SU-DHL-6 (cell line): ENCODE measurements at regions not wholly inside any gene's neighbourhood (a gene's known extent, or its start where the extent isn't known, plus 50 kb on each side); places are given as distances from the start of the nearest gene placed in this dataset.

Experiments used
- CTCF ChIP-seq: fragments of 200-600 bp; sonication (generic); IDR thresholded peaks from one replicate; pipeline ENCODE4 v1.5.1; 2017; ENCODE audit warnings: antibody characterized with exemption, mild to moderate bottlenecking, low read length, moderate library complexity; ENCODE audit not compliant: insufficient read depth, poor library complexity, severe bottlenecking
- EZH2phosphoT487 ChIP-seq: fragments of 200-600 bp; sonication (generic), shearing (Covaris generic); conservative IDR thresholded peaks from 2 replicates; pipeline ENCODE4 v1.6.1; 2018; ENCODE audit warnings: mild to moderate bottlenecking, antibody characterized with exemption, low read length, moderate library complexity, mixed read lengths

- no peak for TF ChIP-seq CTCF
- no peak for TF ChIP-seq EZH2phosphoT487
These were observed 56.6 kb upstream of the IL17B start for GRCh38 chr5:149435660-149436059.
